Stomach (tissue), 4 donors: ENCODE measurements at regions not wholly inside any gene's neighbourhood (a gene's known extent, or its start where the extent isn't known, plus 50 kb on each side); places are given as distances from the start of the nearest gene placed in this dataset.

Experiments used
- CTCF ChIP-seq, 7 experiments: fragments of 450-650 bp in 4 of 7; fragments of 200-600 bp in 3 of 7; sonication (generic) in 3 of 7; IDR thresholded peaks; one replicate each; pipeline ENCODE4 v1.5.1; 2016 to 2019; ENCODE audit warnings: antibody characterized with exemption in 7 of 7, control low read depth in 2 of 7, mild to moderate bottlenecking in 1 of 7
- POLR2A ChIP-seq, 4 donors: fragments of 450-650 bp; IDR thresholded peaks; one replicate each; pipeline ENCODE4 v1.6.1; 2016; ENCODE audit warnings: antibody characterized with exemption in 4 of 4, control low read depth in 2 of 4, mild to moderate bottlenecking in 1 of 4, moderate library complexity in 1 of 4

DNA sequence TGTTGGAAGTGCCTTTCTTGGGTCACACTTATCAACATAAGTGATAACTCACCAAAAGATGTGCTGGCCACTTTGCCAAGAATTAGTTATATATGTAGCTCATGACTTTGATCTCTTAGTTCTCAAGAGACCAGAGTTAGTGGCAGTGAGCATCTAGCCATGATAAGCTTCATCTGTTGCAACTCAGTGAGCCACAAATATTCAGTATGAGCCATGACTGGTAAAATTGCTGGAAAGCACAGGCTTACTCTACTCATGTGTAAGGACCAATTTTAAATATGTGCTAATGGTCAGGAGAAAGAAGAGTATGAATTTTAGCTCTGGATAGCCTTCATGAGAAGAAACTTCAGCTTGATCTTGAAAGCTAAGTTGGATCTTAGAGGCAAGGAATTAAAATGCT is 59.4 kb upstream of the TLL1 start:
- TF ChIP-seq CTCF (IDR thresholded peaks at IDR 0.05) (no peak), POLR2A (IDR thresholded peaks at IDR 0.05) (no peak)
